ENCODE measurements at regions not wholly inside any gene's neighbourhood (a gene's known extent, or its start where the extent isn't known, plus 50 kb on each side); places are given as distances from the start of the nearest gene placed in this dataset.

DNA sequence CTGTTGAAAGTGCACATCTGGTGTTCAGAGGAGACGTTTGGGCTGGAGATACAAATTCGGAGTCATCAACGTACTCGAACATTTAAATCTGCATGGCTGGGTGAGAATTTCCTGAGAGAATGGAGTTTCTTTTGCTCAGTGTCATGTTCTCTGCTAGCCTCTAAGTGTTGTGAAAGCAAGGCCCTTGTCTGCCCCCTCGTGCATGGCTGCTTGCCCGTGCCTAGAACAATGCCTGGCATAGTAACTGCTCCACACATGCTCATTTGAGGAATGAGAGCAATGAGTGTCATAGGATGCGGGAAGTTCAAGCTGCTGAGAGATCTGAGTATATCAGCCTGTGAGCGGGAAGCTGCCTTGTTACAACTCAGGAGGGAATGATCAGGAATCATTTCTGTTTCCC is 171.1 kb upstream of the CSF3R start:
- DNase-seq (ENCODE audit: extremely low read depth in 1 of 11, low read depth in 9 of 11, low spot score in 4 of 11): peak in 1 of 11 donors; percentile 9

DNA sequence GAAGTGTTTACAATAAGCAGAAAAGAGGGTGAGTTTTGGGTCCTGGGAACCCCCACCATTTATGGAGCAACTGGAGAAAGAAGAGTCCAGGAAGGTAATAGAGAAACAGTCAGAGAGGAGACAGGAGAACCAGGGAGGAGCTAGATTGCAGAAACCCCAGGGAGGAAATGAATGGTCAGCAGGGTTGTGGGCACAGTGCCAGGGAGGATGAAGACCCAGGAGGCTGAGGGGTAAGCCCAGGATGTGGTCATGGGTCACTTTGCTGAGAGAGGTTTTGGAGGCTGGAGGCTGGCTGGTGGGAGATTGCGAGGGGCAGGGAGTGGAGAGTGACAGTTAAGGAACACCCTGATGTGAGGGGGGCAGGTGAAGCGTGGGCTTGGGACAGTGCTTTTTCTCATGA is 169.9 kb upstream of the CSF3R start:
- no peak for DNase-seq (ENCODE audit: extremely low read depth in 1 of 11, low read depth in 9 of 11, low spot score in 4 of 11)

- no peak for DNase-seq (ENCODE audit: extremely low read depth in 1 of 11, low read depth in 9 of 11, low spot score in 4 of 11)
Measured at GRCh38 chr1:36652011-36652410, 169.3 kb upstream of the CSF3R start.

DNA sequence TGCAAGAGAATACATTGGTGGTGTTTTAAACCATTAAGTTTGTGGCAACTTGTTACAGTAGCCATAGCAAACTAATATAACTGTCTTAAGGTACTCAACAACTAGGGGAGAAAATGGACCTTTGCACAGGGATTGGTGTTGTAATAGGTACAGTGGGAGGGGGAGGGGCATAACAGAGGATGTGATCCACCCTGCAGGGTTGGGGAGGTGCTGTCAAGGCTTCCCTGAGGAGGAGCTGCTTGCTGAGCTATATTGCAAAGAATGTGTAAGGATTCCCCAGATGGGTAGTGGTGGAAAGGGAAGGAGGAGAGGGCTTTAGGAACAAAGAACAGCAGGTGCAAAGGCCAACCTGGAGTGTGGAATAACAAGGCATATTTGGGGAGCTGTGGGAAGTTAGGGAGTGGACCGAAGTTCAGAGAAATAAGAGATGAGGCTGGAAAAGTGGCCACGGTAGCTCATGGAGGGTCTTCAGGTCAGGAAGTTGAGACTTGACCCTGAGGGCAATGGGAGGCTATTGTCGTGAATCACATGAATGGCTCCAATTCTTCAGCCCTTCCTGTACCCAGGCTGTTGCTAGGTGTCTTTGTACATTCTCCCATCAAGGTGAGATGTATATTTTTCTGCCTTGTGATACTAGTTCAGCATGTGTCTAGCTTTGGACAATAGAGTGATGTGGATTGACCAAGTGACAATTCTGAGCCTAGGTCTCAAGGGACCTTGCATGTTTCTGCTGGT is 168.6 kb upstream of the CSF3R start:
- no peak for DNase-seq (ENCODE audit: extremely low read depth in 1 of 11, low read depth in 9 of 11, low spot score in 4 of 11)

DNA sequence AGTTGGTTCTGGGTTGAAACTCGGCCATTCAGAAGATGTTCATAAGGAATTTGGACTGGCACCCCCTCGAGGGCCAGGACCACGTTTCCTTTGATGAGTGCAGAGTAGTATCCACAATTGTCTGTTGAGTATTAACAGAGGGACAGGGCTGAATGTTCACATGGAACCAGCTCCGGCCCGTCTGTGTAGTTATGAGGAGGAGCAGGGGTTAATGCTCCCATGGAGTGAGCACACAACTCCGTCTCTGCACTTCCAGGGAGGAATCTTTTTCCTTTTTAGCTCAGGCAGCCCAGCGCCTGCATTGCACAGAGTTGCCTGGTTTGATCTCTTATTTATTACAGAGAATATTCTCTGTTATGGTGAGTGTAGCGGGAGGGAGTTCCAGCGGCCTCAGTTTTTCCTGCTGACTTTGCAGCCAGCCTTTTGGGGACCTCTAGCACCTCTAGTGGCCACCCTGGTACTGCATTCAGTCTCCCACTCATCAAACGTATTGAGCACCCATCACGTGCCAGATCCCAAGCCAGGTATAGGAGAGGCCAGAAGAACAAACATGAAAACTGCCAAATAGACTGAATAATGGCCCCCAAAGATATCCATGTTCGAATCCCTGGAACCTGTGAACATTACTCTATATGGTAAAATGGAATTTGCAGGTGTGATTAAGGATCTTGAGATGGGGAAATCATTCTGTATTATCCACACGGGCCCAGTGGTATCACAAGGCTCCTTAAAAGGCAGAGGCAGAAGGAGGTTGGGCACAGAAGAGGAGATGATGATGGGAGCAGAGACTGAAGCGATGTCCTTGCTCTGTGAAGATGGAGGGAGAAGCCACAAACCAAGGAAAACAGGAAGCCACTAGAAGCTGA is 167.7 kb upstream of the CSF3R start:
- peak in 4 of 11 donors; percentile 27 to 44 (median 34) for DNase-seq (ENCODE audit: extremely low read depth in 1 of 11, low read depth in 9 of 11, low spot score in 4 of 11)

- no peak for DNase-seq (ENCODE audit: extremely low read depth in 1 of 11, low read depth in 9 of 11, low spot score in 4 of 11)
Measured at GRCh38 chr1:36645867-36646266, 163.2 kb upstream of the CSF3R start.

DNA sequence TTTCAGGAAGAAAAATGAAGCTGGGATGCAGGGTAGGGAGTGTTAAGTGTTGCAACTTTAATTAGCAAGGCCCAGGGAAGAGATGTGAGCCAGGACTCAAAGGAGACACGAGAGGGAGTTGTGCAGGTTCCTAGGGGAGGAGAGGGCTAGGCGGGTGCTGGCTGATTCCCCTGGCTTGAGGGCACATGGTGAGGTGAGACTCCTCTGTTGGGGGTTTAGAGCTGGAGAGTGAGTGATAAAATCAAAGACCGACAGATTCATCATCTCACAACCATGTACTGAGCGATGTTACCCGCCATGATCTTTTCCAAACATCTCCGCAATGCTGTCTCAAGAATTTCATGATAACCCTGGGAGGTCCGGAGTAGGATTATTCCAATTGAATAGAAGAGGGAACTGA is 161.8 kb upstream of the CSF3R start:
- DNase-seq (ENCODE audit: extremely low read depth in 1 of 11, low read depth in 9 of 11, low spot score in 4 of 11): no peak

- DNase-seq (ENCODE audit: extremely low read depth in 1 of 11, low read depth in 9 of 11, low spot score in 4 of 11): peak in 1 of 11 donors; percentile 12
Measured at GRCh38 chr1:36643371-36644270, 160.9 kb upstream of the CSF3R start.

GRCh38 chr1:36642802-36643201 is 160.1 kb upstream of the CSF3R start:
- no peak for DNase-seq (ENCODE audit: extremely low read depth in 1 of 11, low read depth in 9 of 11, low spot score in 4 of 11)

GRCh38 chr1:36641776-36642175 is 159.1 kb upstream of the CSF3R start:
- DNase-seq (ENCODE audit: extremely low read depth in 1 of 11, low read depth in 9 of 11, low spot score in 4 of 11): no peak

- no peak for DNase-seq (ENCODE audit: extremely low read depth in 1 of 11, low read depth in 9 of 11, low spot score in 4 of 11)
Measured at GRCh38 chr1:36639461-36639860, 156.7 kb upstream of the CSF3R start.

GRCh38 chr1:36638268-36638667 is 155.6 kb upstream of the CSF3R start:
- DNase-seq (ENCODE audit: extremely low read depth in 1 of 11, low read depth in 9 of 11, low spot score in 4 of 11): no peak

- DNase-seq (ENCODE audit: extremely low read depth in 1 of 11, low read depth in 9 of 11, low spot score in 4 of 11): no peak
Measured at GRCh38 chr1:36636206-36636605, 153.5 kb upstream of the CSF3R start.

DNA sequence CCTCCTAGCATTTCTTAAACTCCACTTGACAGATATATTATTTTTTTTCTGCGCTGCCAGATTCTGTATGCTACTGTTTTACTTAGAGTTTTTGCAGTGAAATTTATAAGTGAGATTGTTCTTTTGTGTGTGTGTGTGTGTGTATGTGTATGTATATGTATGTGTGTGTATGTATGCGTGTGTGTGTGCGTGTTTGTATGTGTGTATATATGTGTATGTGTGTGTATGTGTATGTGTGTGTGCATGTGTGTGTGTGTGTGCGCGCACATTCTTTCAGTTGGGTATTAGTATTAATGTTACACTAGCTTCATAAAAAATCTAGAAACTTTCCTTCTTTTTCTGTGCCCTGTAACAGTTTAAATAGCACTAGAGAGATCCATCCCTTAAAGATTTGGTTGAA is 152.6 kb upstream of the CSF3R start:
- DNase-seq (ENCODE audit: extremely low read depth in 1 of 11, low read depth in 9 of 11, low spot score in 4 of 11): no peak

DNA sequence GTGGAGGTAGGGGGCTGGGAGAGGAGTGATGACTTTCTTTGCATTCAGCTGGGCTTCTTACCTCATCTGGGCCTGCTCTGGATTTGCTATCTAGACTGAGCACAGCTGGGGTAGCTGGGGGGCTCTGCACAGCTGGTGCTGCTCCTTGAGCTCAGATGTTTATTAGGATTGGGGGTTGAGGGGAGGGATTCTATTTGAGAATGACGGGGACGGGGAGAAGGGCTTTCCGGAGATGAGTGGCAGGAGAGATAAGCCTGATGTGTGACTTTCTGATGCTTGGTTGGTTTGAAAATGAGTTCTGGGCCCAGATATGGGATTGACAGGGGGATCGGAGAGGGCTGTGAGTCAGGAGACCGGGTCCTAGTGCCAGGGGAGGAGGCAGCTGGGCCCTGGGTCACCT is 146.1 kb upstream of the CSF3R start:
- no peak for DNase-seq (ENCODE audit: extremely low read depth in 1 of 11, low read depth in 9 of 11, low spot score in 4 of 11)

DNA sequence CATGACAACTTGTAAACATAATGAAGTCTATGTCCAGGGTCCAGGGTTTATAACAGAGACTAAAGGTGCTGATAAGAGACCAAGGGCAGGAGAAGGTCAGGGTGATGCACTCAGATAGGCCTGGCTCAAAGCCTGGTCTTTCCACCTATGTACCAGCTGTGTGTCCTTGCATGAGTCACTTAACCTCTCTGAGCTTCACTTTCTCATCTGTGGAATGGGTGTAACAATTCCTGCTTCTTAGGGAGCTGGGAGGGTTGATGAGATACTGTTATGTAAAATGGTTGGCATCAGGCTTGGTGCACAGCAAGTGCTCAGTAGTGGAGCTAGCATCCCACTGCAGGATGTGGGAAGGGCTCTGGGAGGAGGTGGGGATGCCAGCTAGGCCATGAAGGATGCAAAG is 143.7 kb upstream of the CSF3R start:
- DNase-seq (ENCODE audit: extremely low read depth in 1 of 11, low read depth in 9 of 11, low spot score in 4 of 11): no peak

GRCh38 chr1:36625935-36626310 is 143.2 kb upstream of the CSF3R start:
- no peak for DNase-seq (ENCODE audit: extremely low read depth in 1 of 11, low read depth in 9 of 11, low spot score in 4 of 11)

- DNase-seq (ENCODE audit: extremely low read depth in 1 of 11, low read depth in 9 of 11, low spot score in 4 of 11): no peak
Measured at GRCh38 chr1:36625253-36625934, 142.7 kb upstream of the CSF3R start.

DNA sequence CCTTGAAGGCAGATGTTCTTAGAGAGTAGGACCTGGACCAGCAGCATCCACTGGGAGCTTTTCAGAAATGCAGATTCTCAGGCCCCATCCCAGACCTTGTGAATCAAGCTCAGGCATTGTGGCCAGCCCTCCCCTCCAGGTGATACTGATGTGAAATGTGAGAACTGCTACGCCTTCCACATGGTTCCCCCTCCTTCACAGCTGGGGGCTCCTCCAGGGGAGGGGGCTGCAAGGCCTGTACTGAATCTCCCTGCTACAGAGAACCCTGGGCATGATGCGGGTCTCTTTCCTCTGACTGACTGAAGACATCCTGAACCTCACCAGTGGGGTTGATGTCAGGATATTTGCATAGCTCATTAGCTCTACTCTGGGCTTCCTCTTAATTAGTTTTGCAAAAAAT is 141.8 kb upstream of the CSF3R start:
- DNase-seq (ENCODE audit: extremely low read depth in 1 of 11, low read depth in 9 of 11, low spot score in 4 of 11): no peak

Data from renal cortex interstitium (tissue), 11 donors.